ENCODE measurements at regions not wholly inside any gene's neighbourhood (a gene's known extent, or its start where the extent isn't known, plus 50 kb on each side); places are given as distances from the start of the nearest gene placed in this dataset.

DNA sequence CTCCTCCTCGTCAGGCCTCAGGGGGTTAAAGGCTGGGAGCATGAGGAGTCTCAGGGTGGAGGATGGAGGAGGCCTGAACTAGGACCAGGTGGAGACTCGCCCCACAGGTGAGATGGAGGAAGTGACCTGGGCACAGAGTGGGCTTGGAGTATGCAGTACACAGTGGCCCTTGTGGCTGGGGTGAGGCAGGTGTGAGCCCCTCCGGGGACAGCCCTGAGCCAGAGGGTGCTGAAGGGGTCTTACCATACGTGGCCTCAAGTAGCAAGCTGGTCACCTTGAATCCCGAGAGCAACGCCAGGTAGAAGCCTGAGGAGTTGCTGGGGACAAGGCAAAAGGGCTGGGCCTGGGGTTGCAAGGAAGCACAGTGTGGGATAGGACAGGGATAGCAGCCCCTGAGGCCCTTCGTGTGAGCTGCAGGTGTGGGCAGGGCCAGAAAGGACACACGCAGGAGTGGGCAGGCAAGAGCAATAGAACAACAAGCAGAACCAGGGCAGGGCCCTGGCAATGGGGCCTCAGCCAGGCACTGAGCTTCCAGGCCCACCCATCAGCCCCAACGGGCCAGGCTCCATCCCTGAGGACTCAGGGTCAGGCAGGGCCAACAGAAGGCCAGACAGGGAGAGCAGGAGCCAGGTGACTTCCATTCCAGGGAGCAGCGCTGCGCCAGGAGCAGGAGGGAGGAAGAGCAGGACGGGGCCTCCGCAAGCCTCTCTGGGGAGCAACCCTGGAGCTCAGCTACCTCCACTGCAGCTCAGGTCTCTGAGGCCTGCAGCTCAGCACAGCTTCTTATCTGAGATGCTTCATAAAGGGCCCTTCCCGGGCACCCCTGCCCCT is 64.2 kb upstream of the TNRC6C start:
- no peak overlapping the region for H3K4me3 ChIP-seq (ENCODE audit: low read depth in 1 of 3, low read length in 3 of 3)
- no peak overlapping the region for H3K27ac ChIP-seq (ENCODE audit: low read depth in 1 of 2, low read length in 2 of 2)
- no peak for DNase-seq (ENCODE audit: low spot score)
- H3K4me1 ChIP-seq (ENCODE audit: control insufficient read depth in 4 of 4, insufficient read depth in 4 of 4, low read length in 3 of 4): no peaks in the 10 kb centered on the region
- TF ChIP-seq HNF4G (IDR thresholded peaks at IDR 0.05) (no peak), HNF4A (conservative IDR thresholded peaks at IDR 0.05) (no peak), SP1 (IDR thresholded peaks at IDR 0.05) (no peak), YY1 (IDR thresholded peaks at IDR 0.05) (no peak), TAF1 (conservative IDR thresholded peaks at IDR 0.05) (no peak)
- TF ChIP-seq, protein P1, sequence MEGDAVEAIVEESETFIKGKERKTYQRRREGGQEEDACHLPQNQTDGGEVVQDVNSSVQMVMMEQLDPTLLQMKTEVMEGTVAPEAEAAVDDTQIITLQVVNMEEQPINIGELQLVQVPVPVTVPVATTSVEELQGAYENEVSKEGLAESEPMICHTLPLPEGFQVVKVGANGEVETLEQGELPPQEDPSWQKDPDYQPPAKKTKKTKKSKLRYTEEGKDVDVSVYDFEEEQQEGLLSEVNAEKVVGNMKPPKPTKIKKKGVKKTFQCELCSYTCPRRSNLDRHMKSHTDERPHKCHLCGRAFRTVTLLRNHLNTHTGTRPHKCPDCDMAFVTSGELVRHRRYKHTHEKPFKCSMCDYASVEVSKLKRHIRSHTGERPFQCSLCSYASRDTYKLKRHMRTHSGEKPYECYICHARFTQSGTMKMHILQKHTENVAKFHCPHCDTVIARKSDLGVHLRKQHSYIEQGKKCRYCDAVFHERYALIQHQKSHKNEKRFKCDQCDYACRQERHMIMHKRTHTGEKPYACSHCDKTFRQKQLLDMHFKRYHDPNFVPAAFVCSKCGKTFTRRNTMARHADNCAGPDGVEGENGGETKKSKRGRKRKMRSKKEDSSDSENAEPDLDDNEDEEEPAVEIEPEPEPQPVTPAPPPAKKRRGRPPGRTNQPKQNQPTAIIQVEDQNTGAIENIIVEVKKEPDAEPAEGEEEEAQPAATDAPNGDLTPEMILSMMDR (IDR thresholded peaks at IDR 0.05; ENCODE audit: low read depth, low read length, missing input control): no peak
- WGBS: 86% methylated on average over 14 of the region's 14 CpGs
- H3K9ac ChIP-seq (ENCODE audit: low read depth in 1 of 2, low read length in 2 of 2): no peak overlapping the region
- no peaks in the 10 kb centered on the region for H3K27me3 ChIP-seq (ENCODE audit: control insufficient read depth in 4 of 4, insufficient read depth in 4 of 4, low read length in 3 of 4)
- no peaks in the 10 kb centered on the region for H3K9me3 ChIP-seq (ENCODE audit: control insufficient read depth in 4 of 4, low read length in 3 of 4)
- no peaks in the 10 kb centered on the region for H3K36me3 ChIP-seq (ENCODE audit: control insufficient read depth in 4 of 4, insufficient read depth in 3 of 4, low read depth in 1 of 4, low read length in 3 of 4)

DNA sequence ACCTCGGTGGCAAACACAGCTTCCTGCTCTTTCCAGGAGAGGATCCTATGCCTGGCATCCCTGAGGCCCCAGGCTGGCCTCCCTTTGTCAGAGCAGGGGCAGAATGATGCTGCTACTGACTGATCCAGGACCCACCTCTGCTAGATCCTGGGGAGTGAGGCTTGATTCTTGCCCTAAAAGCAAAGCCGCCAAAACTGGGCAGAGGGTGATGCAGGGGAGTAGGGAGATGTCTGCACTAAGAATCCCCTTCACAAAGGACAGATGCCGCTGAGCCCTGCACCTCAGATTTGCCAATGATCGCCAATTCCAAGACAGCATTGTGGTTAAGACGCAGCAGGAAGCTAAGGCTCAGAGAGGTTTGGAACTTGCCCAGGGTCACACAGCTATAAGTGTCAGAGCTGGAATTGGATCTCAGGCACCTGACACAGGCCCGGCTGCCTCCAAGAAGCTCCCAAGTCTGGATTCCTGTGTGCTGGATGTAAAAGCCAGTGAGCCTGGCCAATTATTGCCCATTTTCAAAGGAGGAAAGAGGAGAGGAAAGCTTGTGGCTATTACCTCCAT is 60.7 kb upstream of the TNRC6C start:
- Histone ChIP-seq H3K27me3 (ENCODE audit: control insufficient read depth in 4 of 4, insufficient read depth in 4 of 4, low read length in 3 of 4) (peaks cover 0 to 2% (median 0%) of the 10 kb centered on the region in 4 donors), H3K4me1 (ENCODE audit: control insufficient read depth in 4 of 4, insufficient read depth in 4 of 4, low read length in 3 of 4) (no peaks in the 10 kb centered on the region), H3K36me3 (ENCODE audit: control insufficient read depth in 4 of 4, insufficient read depth in 3 of 4, low read depth in 1 of 4, low read length in 3 of 4) (no peaks in the 10 kb centered on the region), H3K27ac (ENCODE audit: low read depth in 1 of 2, low read length in 2 of 2) (no peak overlapping the region), H3K4me3 (ENCODE audit: low read depth in 1 of 3, low read length in 3 of 3) (no peak overlapping the region), H3K9me3 (ENCODE audit: control insufficient read depth in 4 of 4, low read length in 3 of 4) (no peaks in the 10 kb centered on the region), H3K9ac (ENCODE audit: low read depth in 1 of 2, low read length in 2 of 2) (no peak overlapping the region)
- no peak for DNase-seq (ENCODE audit: low spot score)
- WGBS: 87% methylated on average over 6 of the region's 6 CpGs
- TF ChIP-seq, protein P2, sequence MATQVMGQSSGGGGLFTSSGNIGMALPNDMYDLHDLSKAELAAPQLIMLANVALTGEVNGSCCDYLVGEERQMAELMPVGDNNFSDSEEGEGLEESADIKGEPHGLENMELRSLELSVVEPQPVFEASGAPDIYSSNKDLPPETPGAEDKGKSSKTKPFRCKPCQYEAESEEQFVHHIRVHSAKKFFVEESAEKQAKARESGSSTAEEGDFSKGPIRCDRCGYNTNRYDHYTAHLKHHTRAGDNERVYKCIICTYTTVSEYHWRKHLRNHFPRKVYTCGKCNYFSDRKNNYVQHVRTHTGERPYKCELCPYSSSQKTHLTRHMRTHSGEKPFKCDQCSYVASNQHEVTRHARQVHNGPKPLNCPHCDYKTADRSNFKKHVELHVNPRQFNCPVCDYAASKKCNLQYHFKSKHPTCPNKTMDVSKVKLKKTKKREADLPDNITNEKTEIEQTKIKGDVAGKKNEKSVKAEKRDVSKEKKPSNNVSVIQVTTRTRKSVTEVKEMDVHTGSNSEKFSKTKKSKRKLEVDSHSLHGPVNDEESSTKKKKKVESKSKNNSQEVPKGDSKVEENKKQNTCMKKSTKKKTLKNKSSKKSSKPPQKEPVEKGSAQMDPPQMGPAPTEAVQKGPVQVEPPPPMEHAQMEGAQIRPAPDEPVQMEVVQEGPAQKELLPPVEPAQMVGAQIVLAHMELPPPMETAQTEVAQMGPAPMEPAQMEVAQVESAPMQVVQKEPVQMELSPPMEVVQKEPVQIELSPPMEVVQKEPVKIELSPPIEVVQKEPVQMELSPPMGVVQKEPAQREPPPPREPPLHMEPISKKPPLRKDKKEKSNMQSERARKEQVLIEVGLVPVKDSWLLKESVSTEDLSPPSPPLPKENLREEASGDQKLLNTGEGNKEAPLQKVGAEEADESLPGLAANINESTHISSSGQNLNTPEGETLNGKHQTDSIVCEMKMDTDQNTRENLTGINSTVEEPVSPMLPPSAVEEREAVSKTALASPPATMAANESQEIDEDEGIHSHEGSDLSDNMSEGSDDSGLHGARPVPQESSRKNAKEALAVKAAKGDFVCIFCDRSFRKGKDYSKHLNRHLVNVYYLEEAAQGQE (IDR thresholded peaks at IDR 0.05): no peak
- TF ChIP-seq YY1 (IDR thresholded peaks at IDR 0.05) (no peak), FOXA2 (IDR thresholded peaks at IDR 0.05) (no peak), GABPA (IDR thresholded peaks at IDR 0.05 in 1 of 2, conservative IDR thresholded peaks at IDR 0.05 in 1 of 2) (no peak), EGR1 (IDR thresholded peaks at IDR 0.05; ENCODE audit: low read depth in 2 of 2) (no peak), TAF1 (conservative IDR thresholded peaks at IDR 0.05) (no peak)

All from liver (tissue), 8 donors.